Stimulated activated CD4-positive, alpha-beta T cell treated with anti-CD3 and anti-CD28 coated beads, Interleukin-4, amount 100 ng/mL, for 4 hours (primary cell): ENCODE measurements at regions not wholly inside any gene's neighbourhood (a gene's known extent, or its start where the extent isn't known, plus 50 kb on each side); places are given as distances from the start of the nearest gene placed in this dataset.

Experiments used
- DNase-seq, 2 experiments: peaks; one replicate each; pipeline ENCODE4 v3.0.0-alpha.2; 2020

- DNase-seq = no peak
Measured at GRCh38 chrX:11953615-11954014, 184.7 kb upstream of the FRMPD4 start.

GRCh38 chrX:11954176-11954575 is 184.1 kb upstream of the FRMPD4 start:
- no peak for DNase-seq

GRCh38 chrX:11960031-11960430 is 178.2 kb upstream of the FRMPD4 start:
- no peak for DNase-seq

GRCh38 chrX:11965436-11965835 is 172.8 kb upstream of the FRMPD4 start:
- no peak for DNase-seq

- DNase-seq = no peak
Measured at GRCh38 chrX:11967986-11968869, 170.0 kb upstream of the FRMPD4 start.

GRCh38 chrX:11968991-11969390 is 169.3 kb upstream of the FRMPD4 start:
- DNase-seq = no peak

GRCh38 chrX:11970578-11971359 is 167.5 kb upstream of the FRMPD4 start:
- DNase-seq = no peak

- no peak for DNase-seq
Measured at GRCh38 chrX:11976663-11977062, 161.6 kb upstream of the FRMPD4 start.

GRCh38 chrX:11992271-11992670 is 146.0 kb upstream of the FRMPD4 start:
- DNase-seq = no peak

GRCh38 chrX:11995146-11995545 is 143.1 kb upstream of the FRMPD4 start:
- no peak for DNase-seq

GRCh38 chrX:11996810-11997209 is 141.5 kb upstream of the FRMPD4 start:
- no peak for DNase-seq

- no peak for DNase-seq
Measured at GRCh38 chrX:11998944-11999343, 139.3 kb upstream of the FRMPD4 start.

GRCh38 chrX:12002876-12003275 is 135.4 kb upstream of the FRMPD4 start:
- DNase-seq = no peak

GRCh38 chrX:12007881-12008280 is 130.4 kb upstream of the FRMPD4 start:
- no peak for DNase-seq

- no peak for DNase-seq
Measured at GRCh38 chrX:12010436-12010835, 127.8 kb upstream of the FRMPD4 start.

- no peak for DNase-seq
Measured at GRCh38 chrX:12011075-12011474, 127.2 kb upstream of the FRMPD4 start.

- DNase-seq = no peak
Measured at GRCh38 chrX:12013211-12013618, 125.1 kb upstream of the FRMPD4 start.

GRCh38 chrX:12021698-12022097 is 116.6 kb upstream of the FRMPD4 start:
- DNase-seq = no peak

- DNase-seq = no peak
Measured at GRCh38 chrX:12026481-12026880, 111.8 kb upstream of the FRMPD4 start.

GRCh38 chrX:12032082-12032481 is 106.2 kb upstream of the FRMPD4 start:
- no peak for DNase-seq

- no peak for DNase-seq
Measured at GRCh38 chrX:12034741-12035140, 103.5 kb upstream of the FRMPD4 start.

- no peak for DNase-seq
Measured at GRCh38 chrX:12042615-12043014, 95.7 kb upstream of the FRMPD4 start.

- no peak for DNase-seq
Measured at GRCh38 chrX:12052109-12052508, 86.2 kb upstream of the FRMPD4 start.

- DNase-seq = no peak
Measured at GRCh38 chrX:12058087-12058486, 80.2 kb upstream of the FRMPD4 start.
